WTC11 (cell line): ENCODE measurements at regions not wholly inside any gene's neighbourhood (a gene's known extent, or its start where the extent isn't known, plus 50 kb on each side); places are given as distances from the start of the nearest gene placed in this dataset.

Experiments
- ATF1 ChIP-seq: sonication (generic); formaldehyde crosslinking; IDR thresholded peaks from 2 replicates; pipeline ENCODE4 v1.8.1; 2023; ENCODE audit warnings: mild to moderate bottlenecking, moderate library complexity, missing genetic modification reagents
- CREB1 ChIP-seq: sonication (generic); formaldehyde crosslinking; IDR thresholded peaks from 2 replicates; pipeline ENCODE4 v1.8.0; 2023; ENCODE audit warnings: mild to moderate bottlenecking, missing genetic modification reagents
- ESRRA ChIP-seq: sonication (generic); formaldehyde crosslinking; IDR thresholded peaks from 2 replicates; pipeline ENCODE4 v1.8.1; 2022; ENCODE audit warnings: mild to moderate bottlenecking, missing genetic modification reagents, borderline replicate concordance
- SMAD4 ChIP-seq: sonication (generic); formaldehyde crosslinking; IDR thresholded peaks from 2 replicates; pipeline ENCODE4 v1.8.0; 2022; ENCODE audit warnings: mild to moderate bottlenecking, missing genetic modification reagents
- SP1 ChIP-seq: sonication (generic); formaldehyde crosslinking; conservative IDR thresholded peaks from 2 replicates; pipeline ENCODE4 v1.8.1; 2022; ENCODE audit warnings: missing genetic modification reagents
- ZNF232 ChIP-seq: sonication (generic); formaldehyde crosslinking; IDR thresholded peaks from 2 replicates; pipeline ENCODE4 v1.8.0; 2022; ENCODE audit warnings: mild to moderate bottlenecking, missing genetic modification reagents
- TF ChIP-seq, protein P1 (sequence below): fragments of 200-600 bp; IDR thresholded peaks from 2 replicates; pipeline ENCODE4 v1.8.0; 2022; ENCODE audit warnings: antibody characterized with exemption
- TF ChIP-seq, protein P2 (sequence below): sonication (generic); formaldehyde crosslinking; IDR thresholded peaks from 2 replicates; pipeline ENCODE4 v1.8.0; 2022; ENCODE audit warnings: mild to moderate bottlenecking, missing genetic modification reagents
- TF ChIP-seq, protein P3 (sequence below): sonication (generic); formaldehyde crosslinking; IDR thresholded peaks from 2 replicates; pipeline ENCODE4 v1.8.1; 2023; ENCODE audit warnings: mild to moderate bottlenecking, missing genetic modification reagents
- TF ChIP-seq, protein P4 (sequence below): sonication (generic); formaldehyde crosslinking; conservative IDR thresholded peaks from 2 replicates; pipeline ENCODE4 v1.8.1; 2022; ENCODE audit warnings: mild to moderate bottlenecking, missing genetic modification reagents
- TF ChIP-seq, protein P5 (sequence below): sonication (generic); formaldehyde crosslinking; IDR thresholded peaks from 2 replicates; pipeline ENCODE4 v1.8.0; 2023; ENCODE audit warnings: missing genetic modification reagents
- TF ChIP-seq, protein P6 (sequence below): sonication (generic); formaldehyde crosslinking; IDR thresholded peaks from 2 replicates; pipeline ENCODE4 v1.8.1; 2023; ENCODE audit warnings: mild to moderate bottlenecking, missing genetic modification reagents, moderate library complexity
- TF ChIP-seq, protein P7 (sequence below): sonication (generic); formaldehyde crosslinking; IDR thresholded peaks from 2 replicates; pipeline ENCODE4 v1.8.0; 2022; ENCODE audit warnings: mild to moderate bottlenecking, missing genetic modification reagents

DNA sequence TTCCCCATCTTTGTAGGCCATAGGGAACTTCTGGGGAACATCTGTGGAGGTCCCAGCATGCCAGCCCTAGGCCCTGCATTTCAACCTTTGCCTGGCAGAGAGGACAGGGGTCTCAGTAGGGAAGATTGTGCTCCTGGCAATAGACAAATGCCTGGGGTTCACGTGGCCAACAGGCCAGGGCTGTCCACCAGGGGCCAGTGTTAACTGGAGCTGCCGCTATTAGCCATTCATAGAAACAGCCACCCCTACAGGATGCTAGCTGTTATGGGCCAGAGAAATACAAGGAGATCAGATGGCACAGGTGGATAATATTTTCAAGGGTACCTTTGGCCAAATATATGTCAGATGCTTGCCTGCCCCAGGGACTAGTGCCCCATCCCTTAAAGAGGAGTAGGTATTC lies 932.9 kb downstream of the QKI start:
- TF ChIP-seq, protein P1, sequence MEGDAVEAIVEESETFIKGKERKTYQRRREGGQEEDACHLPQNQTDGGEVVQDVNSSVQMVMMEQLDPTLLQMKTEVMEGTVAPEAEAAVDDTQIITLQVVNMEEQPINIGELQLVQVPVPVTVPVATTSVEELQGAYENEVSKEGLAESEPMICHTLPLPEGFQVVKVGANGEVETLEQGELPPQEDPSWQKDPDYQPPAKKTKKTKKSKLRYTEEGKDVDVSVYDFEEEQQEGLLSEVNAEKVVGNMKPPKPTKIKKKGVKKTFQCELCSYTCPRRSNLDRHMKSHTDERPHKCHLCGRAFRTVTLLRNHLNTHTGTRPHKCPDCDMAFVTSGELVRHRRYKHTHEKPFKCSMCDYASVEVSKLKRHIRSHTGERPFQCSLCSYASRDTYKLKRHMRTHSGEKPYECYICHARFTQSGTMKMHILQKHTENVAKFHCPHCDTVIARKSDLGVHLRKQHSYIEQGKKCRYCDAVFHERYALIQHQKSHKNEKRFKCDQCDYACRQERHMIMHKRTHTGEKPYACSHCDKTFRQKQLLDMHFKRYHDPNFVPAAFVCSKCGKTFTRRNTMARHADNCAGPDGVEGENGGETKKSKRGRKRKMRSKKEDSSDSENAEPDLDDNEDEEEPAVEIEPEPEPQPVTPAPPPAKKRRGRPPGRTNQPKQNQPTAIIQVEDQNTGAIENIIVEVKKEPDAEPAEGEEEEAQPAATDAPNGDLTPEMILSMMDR: no peak
- TF ChIP-seq SMAD4: no peak
- TF ChIP-seq CREB1 (CRISPR knock-in tag): no peak
- no peak for TF ChIP-seq ZNF232 (CRISPR knock-in tag)
- TF ChIP-seq, protein P2, sequence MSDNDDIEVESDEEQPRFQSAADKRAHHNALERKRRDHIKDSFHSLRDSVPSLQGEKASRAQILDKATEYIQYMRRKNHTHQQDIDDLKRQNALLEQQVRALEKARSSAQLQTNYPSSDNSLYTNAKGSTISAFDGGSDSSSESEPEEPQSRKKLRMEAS (CRISPR knock-in tag): no peak
- TF ChIP-seq, protein P3, sequence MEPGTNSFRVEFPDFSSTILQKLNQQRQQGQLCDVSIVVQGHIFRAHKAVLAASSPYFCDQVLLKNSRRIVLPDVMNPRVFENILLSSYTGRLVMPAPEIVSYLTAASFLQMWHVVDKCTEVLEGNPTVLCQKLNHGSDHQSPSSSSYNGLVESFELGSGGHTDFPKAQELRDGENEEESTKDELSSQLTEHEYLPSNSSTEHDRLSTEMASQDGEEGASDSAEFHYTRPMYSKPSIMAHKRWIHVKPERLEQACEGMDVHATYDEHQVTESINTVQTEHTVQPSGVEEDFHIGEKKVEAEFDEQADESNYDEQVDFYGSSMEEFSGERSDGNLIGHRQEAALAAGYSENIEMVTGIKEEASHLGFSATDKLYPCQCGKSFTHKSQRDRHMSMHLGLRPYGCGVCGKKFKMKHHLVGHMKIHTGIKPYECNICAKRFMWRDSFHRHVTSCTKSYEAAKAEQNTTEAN (CRISPR knock-in tag): no peak
- TF ChIP-seq, protein P4, sequence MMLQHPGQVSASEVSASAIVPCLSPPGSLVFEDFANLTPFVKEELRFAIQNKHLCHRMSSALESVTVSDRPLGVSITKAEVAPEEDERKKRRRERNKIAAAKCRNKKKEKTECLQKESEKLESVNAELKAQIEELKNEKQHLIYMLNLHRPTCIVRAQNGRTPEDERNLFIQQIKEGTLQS (CRISPR knock-in tag): no peak
- TF ChIP-seq, protein P5, sequence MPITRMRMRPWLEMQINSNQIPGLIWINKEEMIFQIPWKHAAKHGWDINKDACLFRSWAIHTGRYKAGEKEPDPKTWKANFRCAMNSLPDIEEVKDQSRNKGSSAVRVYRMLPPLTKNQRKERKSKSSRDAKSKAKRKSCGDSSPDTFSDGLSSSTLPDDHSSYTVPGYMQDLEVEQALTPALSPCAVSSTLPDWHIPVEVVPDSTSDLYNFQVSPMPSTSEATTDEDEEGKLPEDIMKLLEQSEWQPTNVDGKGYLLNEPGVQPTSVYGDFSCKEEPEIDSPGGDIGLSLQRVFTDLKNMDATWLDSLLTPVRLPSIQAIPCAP (CRISPR knock-in tag): no peak
- no peak for TF ChIP-seq ATF1 (CRISPR knock-in tag)
- TF ChIP-seq, protein P6, sequence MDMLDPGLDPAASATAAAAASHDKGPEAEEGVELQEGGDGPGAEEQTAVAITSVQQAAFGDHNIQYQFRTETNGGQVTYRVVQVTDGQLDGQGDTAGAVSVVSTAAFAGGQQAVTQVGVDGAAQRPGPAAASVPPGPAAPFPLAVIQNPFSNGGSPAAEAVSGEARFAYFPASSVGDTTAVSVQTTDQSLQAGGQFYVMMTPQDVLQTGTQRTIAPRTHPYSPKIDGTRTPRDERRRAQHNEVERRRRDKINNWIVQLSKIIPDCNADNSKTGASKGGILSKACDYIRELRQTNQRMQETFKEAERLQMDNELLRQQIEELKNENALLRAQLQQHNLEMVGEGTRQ (CRISPR knock-in tag): no peak
- TF ChIP-seq, protein P7, sequence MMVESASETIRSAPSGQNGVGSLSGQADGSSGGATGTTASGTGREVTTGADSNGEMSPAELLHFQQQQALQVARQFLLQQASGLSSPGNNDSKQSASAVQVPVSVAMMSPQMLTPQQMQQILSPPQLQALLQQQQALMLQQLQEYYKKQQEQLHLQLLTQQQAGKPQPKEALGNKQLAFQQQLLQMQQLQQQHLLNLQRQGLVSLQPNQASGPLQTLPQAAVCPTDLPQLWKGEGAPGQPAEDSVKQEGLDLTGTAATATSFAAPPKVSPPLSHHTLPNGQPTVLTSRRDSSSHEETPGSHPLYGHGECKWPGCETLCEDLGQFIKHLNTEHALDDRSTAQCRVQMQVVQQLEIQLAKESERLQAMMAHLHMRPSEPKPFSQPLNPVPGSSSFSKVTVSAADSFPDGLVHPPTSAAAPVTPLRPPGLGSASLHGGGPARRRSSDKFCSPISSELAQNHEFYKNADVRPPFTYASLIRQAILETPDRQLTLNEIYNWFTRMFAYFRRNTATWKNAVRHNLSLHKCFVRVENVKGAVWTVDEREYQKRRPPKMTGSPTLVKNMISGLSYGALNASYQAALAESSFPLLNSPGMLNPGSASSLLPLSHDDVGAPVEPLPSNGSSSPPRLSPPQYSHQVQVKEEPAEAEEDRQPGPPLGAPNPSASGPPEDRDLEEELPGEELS (CRISPR knock-in tag): no peak
- no peak for TF ChIP-seq ESRRA
- TF ChIP-seq SP1 (CRISPR knock-in tag): no peak
